GM21447 (cell line): ENCODE measurements at regions not wholly inside any gene's neighbourhood (a gene's known extent, or its start where the extent isn't known, plus 50 kb on each side); places are given as distances from the start of the nearest gene placed in this dataset.

Experiments used
- ATAC-seq: cut with Tn5 transposase; IDR thresholded peaks from one replicate; pipeline ENCODE4 v1.9.1; 2021; ENCODE audit not compliant: unreplicated experiment

GRCh38 chr2:150319085-150319484 lies 168.4 kb downstream of the RND3 start:
- ATAC-seq: no peak

- no peak for ATAC-seq
Observed at GRCh38 chr2:150312271-150312670, 175.2 kb downstream of the RND3 start.

GRCh38 chr2:150309311-150310080 lies 178.0 kb downstream of the RND3 start:
- ATAC-seq: no peak

- ATAC-seq: no peak
Observed at GRCh38 chr2:150307258-150307657, 180.2 kb downstream of the RND3 start.

GRCh38 chr2:150303281-150303680 lies 184.2 kb downstream of the RND3 start:
- no peak for ATAC-seq

- no peak for ATAC-seq
Observed at GRCh38 chr2:150298571-150299305, 188.7 kb downstream of the RND3 start.

- no peak for ATAC-seq
Observed at GRCh38 chr2:150296770-150297546, 190.5 kb downstream of the RND3 start.

- ATAC-seq: no peak
Observed at GRCh38 chr2:150295544-150295943, 191.9 kb downstream of the RND3 start.

- ATAC-seq: no peak
Observed at GRCh38 chr2:150293771-150294170, 193.7 kb downstream of the RND3 start.

- ATAC-seq: no peak
Observed at GRCh38 chr2:150292807-150293206, 194.7 kb downstream of the RND3 start.

- ATAC-seq: no peak
Observed at GRCh38 chr2:150292192-150292591, 195.3 kb downstream of the RND3 start.

GRCh38 chr2:150286730-150287362 lies 200.6 kb downstream of the RND3 start:
- no peak for ATAC-seq

GRCh38 chr2:150284116-150284515 lies 203.4 kb downstream of the RND3 start:
- ATAC-seq: no peak

GRCh38 chr2:150282771-150283371 lies 204.6 kb downstream of the RND3 start:
- no peak for ATAC-seq

- ATAC-seq: no peak
Observed at GRCh38 chr2:150282357-150282756, 205.1 kb downstream of the RND3 start.

GRCh38 chr2:150280231-150280630 lies 207.2 kb downstream of the RND3 start:
- ATAC-seq: no peak

GRCh38 chr2:150279686-150280085 lies 207.8 kb downstream of the RND3 start:
- ATAC-seq: no peak

- no peak for ATAC-seq
Observed at GRCh38 chr2:150276737-150277136, 210.7 kb downstream of the RND3 start.

GRCh38 chr2:150274108-150274507 lies 213.4 kb downstream of the RND3 start:
- no peak for ATAC-seq

GRCh38 chr2:150271952-150272802 lies 215.3 kb downstream of the RND3 start:
- ATAC-seq: no peak
